ENCODE measurements at regions not wholly inside any gene's neighbourhood (a gene's known extent, or its start where the extent isn't known, plus 50 kb on each side); places are given as distances from the start of the nearest gene placed in this dataset.

GRCh38 chr2:217662984-217663602, 339.7 kb downstream of the TNS1 start:
- H3K27me3 Mint-ChIP-seq (ENCODE audit: low read depth, unreplicated experiment): peaks cover 5% of the 10 kb centered on the region
- peaks cover 4% of the 10 kb centered on the region for H3K27me3 ChIP-seq (ENCODE audit: insufficient read depth, low read length)
- H2AFZ ChIP-seq (ENCODE audit: low read depth, low read length): no peak overlapping the region
- no peak overlapping the region for H3K9ac ChIP-seq (ENCODE audit: low read length)
- no peaks in the 10 kb centered on the region for H3K9me3 ChIP-seq (ENCODE audit: insufficient read depth, low read depth, low read length)
- H3K9me3 Mint-ChIP-seq (ENCODE audit: unreplicated experiment): peaks cover 10% of the 10 kb centered on the region
- peaks cover 34% of the 10 kb centered on the region for H3K4me1 Mint-ChIP-seq (ENCODE audit: low read depth, unreplicated experiment)
- no peak overlapping the region for H3K27ac Mint-ChIP-seq (ENCODE audit: unreplicated experiment)
- no peak overlapping the region for H3K4me3 Mint-ChIP-seq (ENCODE audit: unreplicated experiment)
- H4K20me1 ChIP-seq (ENCODE audit: insufficient read depth, low read length): no peaks in the 10 kb centered on the region
- FAIRE-seq: peak; percentile 87
- H3K4me3 ChIP-seq (ENCODE audit: insufficient read depth, low read depth, low read length): no peak overlapping the region
- no peak for TF ChIP-seq CTCF (IDR thresholded peaks at IDR 0.05; ENCODE audit: insufficient read depth, low read depth, low read length)
- TF ChIP-seq EZH2 (IDR thresholded peaks at IDR 0.05; ENCODE audit: insufficient read depth, low read length): no peak
- no peaks in the 10 kb centered on the region for H3K79me2 ChIP-seq (ENCODE audit: insufficient read depth, low read length)
- no peaks in the 10 kb centered on the region for H3K36me3 Mint-ChIP-seq (ENCODE audit: low read depth, unreplicated experiment)
- no peaks in the 10 kb centered on the region for H3K36me3 ChIP-seq (ENCODE audit: insufficient read depth, low read length)
- DNase-seq (ENCODE audit: low read depth): peak; percentile 34
- H3K4me1 ChIP-seq (ENCODE audit: insufficient read depth, low read length): peaks cover 4% of the 10 kb centered on the region
- no peak overlapping the region for H3K27ac ChIP-seq (ENCODE audit: low read depth, low read length)
- no peak overlapping the region for H3K4me2 ChIP-seq (ENCODE audit: low read length)

GRCh38 chr2:217661378-217661777, 341.4 kb downstream of the TNS1 start:
- Histone ChIP-seq H4K20me1 (ENCODE audit: insufficient read depth, low read length) (no peaks in the 10 kb centered on the region), H3K9me3 (ENCODE audit: insufficient read depth, low read depth, low read length) (no peaks in the 10 kb centered on the region), H3K4me1 (ENCODE audit: insufficient read depth, low read length) (peaks cover 4% of the 10 kb centered on the region), H3K27ac (ENCODE audit: low read depth, low read length) (no peak overlapping the region), H3K4me2 (ENCODE audit: low read length) (no peak overlapping the region), H3K79me2 (ENCODE audit: insufficient read depth, low read length) (no peaks in the 10 kb centered on the region), H3K27me3 (ENCODE audit: insufficient read depth, low read length) (peaks cover 4% of the 10 kb centered on the region), H3K9ac (ENCODE audit: low read length) (no peak overlapping the region), H3K4me3 (ENCODE audit: insufficient read depth, low read depth, low read length) (no peak overlapping the region), H3K36me3 (ENCODE audit: insufficient read depth, low read length) (no peaks in the 10 kb centered on the region), H2AFZ (ENCODE audit: low read depth, low read length) (no peak overlapping the region)
- Mint-ChIP-seq H3K4me3 (ENCODE audit: unreplicated experiment) (no peak overlapping the region), H3K27me3 (ENCODE audit: low read depth, unreplicated experiment) (peaks cover 20% of the 10 kb centered on the region), H3K4me1 (ENCODE audit: low read depth, unreplicated experiment) (peaks cover 26% of the 10 kb centered on the region), H3K9me3 (ENCODE audit: unreplicated experiment) (peaks cover 8% of the 10 kb centered on the region), H3K27ac (ENCODE audit: unreplicated experiment) (no peak overlapping the region), H3K36me3 (ENCODE audit: low read depth, unreplicated experiment) (no peaks in the 10 kb centered on the region)
- DNase-seq (ENCODE audit: low read depth) (no peak), FAIRE-seq (no peak)
- no peak for TF ChIP-seq EZH2 (IDR thresholded peaks at IDR 0.05; ENCODE audit: insufficient read depth, low read length)
- TF ChIP-seq CTCF (IDR thresholded peaks at IDR 0.05; ENCODE audit: insufficient read depth, low read depth, low read length): no peak

- Histone ChIP-seq H3K27ac (ENCODE audit: low read depth, low read length) (no peak overlapping the region), H3K9ac (ENCODE audit: low read length) (no peak overlapping the region), H2AFZ (ENCODE audit: low read depth, low read length) (no peak overlapping the region), H4K20me1 (ENCODE audit: insufficient read depth, low read length) (no peaks in the 10 kb centered on the region), H3K36me3 (ENCODE audit: insufficient read depth, low read length) (no peaks in the 10 kb centered on the region), H3K4me2 (ENCODE audit: low read length) (no peak overlapping the region), H3K4me1 (ENCODE audit: insufficient read depth, low read length) (peaks cover 4% of the 10 kb centered on the region), H3K9me3 (ENCODE audit: insufficient read depth, low read depth, low read length) (no peaks in the 10 kb centered on the region), H3K79me2 (ENCODE audit: insufficient read depth, low read length) (no peaks in the 10 kb centered on the region), H3K4me3 (ENCODE audit: insufficient read depth, low read depth, low read length) (no peak overlapping the region), H3K27me3 (ENCODE audit: insufficient read depth, low read length) (peaks cover 8% of the 10 kb centered on the region)
- no peak overlapping the region for H3K4me3 Mint-ChIP-seq (ENCODE audit: unreplicated experiment)
- H3K4me1 Mint-ChIP-seq (ENCODE audit: low read depth, unreplicated experiment): peaks cover 22% of the 10 kb centered on the region
- no peak overlapping the region for H3K27ac Mint-ChIP-seq (ENCODE audit: unreplicated experiment)
- H3K9me3 Mint-ChIP-seq (ENCODE audit: unreplicated experiment): peaks cover 8% of the 10 kb centered on the region
- no peaks in the 10 kb centered on the region for H3K36me3 Mint-ChIP-seq (ENCODE audit: low read depth, unreplicated experiment)
- peaks cover 26% of the 10 kb centered on the region for H3K27me3 Mint-ChIP-seq (ENCODE audit: low read depth, unreplicated experiment)
- no peak for FAIRE-seq
- DNase-seq (ENCODE audit: low read depth): no peak
- TF ChIP-seq CTCF (IDR thresholded peaks at IDR 0.05; ENCODE audit: insufficient read depth, low read depth, low read length): no peak
- no peak for TF ChIP-seq EZH2 (IDR thresholded peaks at IDR 0.05; ENCODE audit: insufficient read depth, low read length)
These were observed 342.4 kb downstream of the TNS1 start for GRCh38 chr2:217660423-217660822.
